ENCODE measurements at regions not wholly inside any gene's neighbourhood (a gene's known extent, or its start where the extent isn't known, plus 50 kb on each side); places are given as distances from the start of the nearest gene placed in this dataset.

GRCh38 chr3:81837071-81837593 lies 75.7 kb upstream of the GBE1 start:
- Histone ChIP-seq H3K36me3 (ENCODE audit: insufficient read depth) (no peaks in the 10 kb centered on the region), H3K79me2 (replicated peaks; ENCODE audit: insufficient read depth) (no peaks in the 10 kb centered on the region), H3K9me2 (ENCODE audit: insufficient read depth) (no peaks in the 10 kb centered on the region), H3K4me3 (no peak overlapping the region), H3K4me1 (ENCODE audit: insufficient read depth) (peaks cover 35% of the 10 kb centered on the region), H3K27me3 (ENCODE audit: insufficient read depth) (no peaks in the 10 kb centered on the region), H3K27ac (ENCODE audit: low read depth) (no peak overlapping the region), H4K20me1 (replicated peaks; ENCODE audit: insufficient read depth) (no peaks in the 10 kb centered on the region), H2AFZ (peak overlapping the region; percentile 85; the same call in 1 of the 2 replicates), H3F3A (replicated peaks; ENCODE audit: low read depth) (no peaks in the 10 kb centered on the region), H3K4me2 (no peak overlapping the region)
- ATAC-seq (no peak), DNase-seq (ENCODE audit: low spot score) (no peak)
- H3K4me1 Mint-ChIP-seq: peaks cover 30% of the 10 kb centered on the region
- H3K36me3 Mint-ChIP-seq (ENCODE audit: low read depth): no peaks in the 10 kb centered on the region
- no peaks in the 10 kb centered on the region for H3K27me3 Mint-ChIP-seq (ENCODE audit: insufficient read depth, low read depth, poor library complexity)
- H3K9me3 Mint-ChIP-seq: no peaks in the 10 kb centered on the region
- H3K4me3 Mint-ChIP-seq: no peak overlapping the region
- H3K27ac Mint-ChIP-seq: no peak overlapping the region
- TF ChIP-seq EZH2 (IDR thresholded peaks at IDR 0.05; ENCODE audit: low read depth, unreplicated experiment): no peak
- TF ChIP-seq CREB1 (CRISPR knock-in tag; IDR thresholded peaks at IDR 0.05; ENCODE audit: low read depth): no peak
- no peak for TF ChIP-seq ZNF114 (CRISPR knock-in tag; IDR thresholded peaks at IDR 0.05)
- TF ChIP-seq ZNF331 (CRISPR knock-in tag; IDR thresholded peaks at IDR 0.05; ENCODE audit: low read depth): no peak
- no peak for TF ChIP-seq POLR2AphosphoS5 (IDR thresholded peaks at IDR 0.05; ENCODE audit: low read depth)
- no peak for TF ChIP-seq REST (IDR thresholded peaks at IDR 0.05; ENCODE audit: unreplicated experiment)
- TF ChIP-seq, protein P1, sequence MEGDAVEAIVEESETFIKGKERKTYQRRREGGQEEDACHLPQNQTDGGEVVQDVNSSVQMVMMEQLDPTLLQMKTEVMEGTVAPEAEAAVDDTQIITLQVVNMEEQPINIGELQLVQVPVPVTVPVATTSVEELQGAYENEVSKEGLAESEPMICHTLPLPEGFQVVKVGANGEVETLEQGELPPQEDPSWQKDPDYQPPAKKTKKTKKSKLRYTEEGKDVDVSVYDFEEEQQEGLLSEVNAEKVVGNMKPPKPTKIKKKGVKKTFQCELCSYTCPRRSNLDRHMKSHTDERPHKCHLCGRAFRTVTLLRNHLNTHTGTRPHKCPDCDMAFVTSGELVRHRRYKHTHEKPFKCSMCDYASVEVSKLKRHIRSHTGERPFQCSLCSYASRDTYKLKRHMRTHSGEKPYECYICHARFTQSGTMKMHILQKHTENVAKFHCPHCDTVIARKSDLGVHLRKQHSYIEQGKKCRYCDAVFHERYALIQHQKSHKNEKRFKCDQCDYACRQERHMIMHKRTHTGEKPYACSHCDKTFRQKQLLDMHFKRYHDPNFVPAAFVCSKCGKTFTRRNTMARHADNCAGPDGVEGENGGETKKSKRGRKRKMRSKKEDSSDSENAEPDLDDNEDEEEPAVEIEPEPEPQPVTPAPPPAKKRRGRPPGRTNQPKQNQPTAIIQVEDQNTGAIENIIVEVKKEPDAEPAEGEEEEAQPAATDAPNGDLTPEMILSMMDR (conservative IDR thresholded peaks at IDR 0.05; ENCODE audit: low read depth in 2 of 2): no peak
- TF ChIP-seq JUNB (IDR thresholded peaks at IDR 0.05; ENCODE audit: unreplicated experiment): no peak
- TF ChIP-seq STAT1 (IDR thresholded peaks at IDR 0.05; ENCODE audit: unreplicated experiment): no peak
- TF ChIP-seq EZH2phosphoT487 (IDR thresholded peaks at IDR 0.05; ENCODE audit: unreplicated experiment): no peak
- TF ChIP-seq ETS1 (IDR thresholded peaks at IDR 0.05): no peak
- no peak for TF ChIP-seq NANOG (IDR thresholded peaks at IDR 0.05; ENCODE audit: borderline replicate concordance)
- TF ChIP-seq, protein P2, sequence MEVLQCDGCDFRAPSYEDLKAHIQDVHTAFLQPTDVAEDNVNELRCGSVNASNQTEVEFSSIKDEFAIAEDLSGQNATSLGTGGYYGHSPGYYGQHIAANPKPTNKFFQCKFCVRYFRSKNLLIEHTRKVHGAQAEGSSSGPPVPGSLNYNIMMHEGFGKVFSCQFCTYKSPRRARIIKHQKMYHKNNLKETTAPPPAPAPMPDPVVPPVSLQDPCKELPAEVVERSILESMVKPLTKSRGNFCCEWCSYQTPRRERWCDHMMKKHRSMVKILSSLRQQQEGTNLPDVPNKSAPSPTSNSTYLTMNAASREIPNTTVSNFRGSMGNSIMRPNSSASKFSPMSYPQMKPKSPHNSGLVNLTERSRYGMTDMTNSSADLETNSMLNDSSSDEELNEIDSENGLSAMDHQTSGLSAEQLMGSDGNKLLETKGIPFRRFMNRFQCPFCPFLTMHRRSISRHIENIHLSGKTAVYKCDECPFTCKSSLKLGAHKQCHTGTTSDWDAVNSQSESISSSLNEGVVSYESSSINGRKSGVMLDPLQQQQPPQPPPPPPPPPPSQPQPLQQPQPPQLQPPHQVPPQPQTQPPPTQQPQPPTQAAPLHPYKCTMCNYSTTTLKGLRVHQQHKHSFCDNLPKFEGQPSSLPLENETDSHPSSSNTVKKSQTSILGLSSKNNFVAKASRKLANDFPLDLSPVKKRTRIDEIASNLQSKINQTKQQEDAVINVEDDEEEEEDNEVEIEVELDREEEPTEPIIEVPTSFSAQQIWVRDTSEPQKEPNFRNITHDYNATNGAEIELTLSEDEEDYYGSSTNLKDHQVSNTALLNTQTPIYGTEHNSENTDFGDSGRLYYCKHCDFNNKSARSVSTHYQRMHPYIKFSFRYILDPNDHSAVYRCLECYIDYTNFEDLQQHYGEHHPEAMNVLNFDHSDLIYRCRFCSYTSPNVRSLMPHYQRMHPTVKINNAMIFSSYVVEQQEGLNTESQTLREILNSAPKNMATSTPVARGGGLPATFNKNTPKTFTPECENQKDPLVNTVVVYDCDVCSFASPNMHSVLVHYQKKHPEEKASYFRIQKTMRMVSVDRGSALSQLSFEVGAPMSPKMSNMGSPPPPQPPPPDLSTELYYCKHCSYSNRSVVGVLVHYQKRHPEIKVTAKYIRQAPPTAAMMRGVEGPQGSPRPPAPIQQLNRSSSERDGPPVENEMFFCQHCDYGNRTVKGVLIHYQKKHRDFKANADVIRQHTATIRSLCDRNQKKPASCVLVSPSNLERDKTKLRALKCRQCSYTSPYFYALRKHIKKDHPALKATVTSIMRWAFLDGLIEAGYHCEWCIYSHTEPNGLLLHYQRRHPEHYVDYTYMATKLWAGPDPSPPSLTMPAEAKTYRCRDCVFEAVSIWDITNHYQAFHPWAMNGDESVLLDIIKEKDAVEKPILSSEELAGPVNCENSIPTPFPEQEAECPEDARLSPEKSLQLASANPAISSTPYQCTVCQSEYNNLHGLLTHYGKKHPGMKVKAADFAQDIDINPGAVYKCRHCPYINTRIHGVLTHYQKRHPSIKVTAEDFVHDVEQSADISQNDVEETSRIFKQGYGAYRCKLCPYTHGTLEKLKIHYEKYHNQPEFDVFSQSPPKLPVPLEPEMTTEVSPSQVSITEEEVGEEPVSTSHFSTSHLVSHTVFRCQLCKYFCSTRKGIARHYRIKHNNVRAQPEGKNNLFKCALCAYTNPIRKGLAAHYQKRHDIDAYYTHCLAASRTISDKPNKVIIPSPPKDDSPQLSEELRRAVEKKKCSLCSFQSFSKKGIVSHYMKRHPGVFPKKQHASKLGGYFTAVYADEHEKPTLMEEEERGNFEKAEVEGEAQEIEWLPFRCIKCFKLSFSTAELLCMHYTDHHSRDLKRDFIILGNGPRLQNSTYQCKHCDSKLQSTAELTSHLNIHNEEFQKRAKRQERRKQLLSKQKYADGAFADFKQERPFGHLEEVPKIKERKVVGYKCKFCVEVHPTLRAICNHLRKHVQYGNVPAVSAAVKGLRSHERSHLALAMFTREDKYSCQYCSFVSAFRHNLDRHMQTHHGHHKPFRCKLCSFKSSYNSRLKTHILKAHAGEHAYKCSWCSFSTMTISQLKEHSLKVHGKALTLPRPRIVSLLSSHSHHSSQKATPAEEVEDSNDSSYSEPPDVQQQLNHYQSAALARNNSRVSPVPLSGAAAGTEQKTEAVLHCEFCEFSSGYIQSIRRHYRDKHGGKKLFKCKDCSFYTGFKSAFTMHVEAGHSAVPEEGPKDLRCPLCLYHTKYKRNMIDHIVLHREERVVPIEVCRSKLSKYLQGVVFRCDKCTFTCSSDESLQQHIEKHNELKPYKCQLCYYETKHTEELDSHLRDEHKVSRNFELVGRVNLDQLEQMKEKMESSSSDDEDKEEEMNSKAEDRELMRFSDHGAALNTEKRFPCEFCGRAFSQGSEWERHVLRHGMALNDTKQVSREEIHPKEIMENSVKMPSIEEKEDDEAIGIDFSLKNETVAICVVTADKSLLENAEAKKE (CRISPR knock-in tag; IDR thresholded peaks at IDR 0.05): no peak
